ENCODE measurements at regions not wholly inside any gene's neighbourhood (a gene's known extent, or its start where the extent isn't known, plus 50 kb on each side); places are given as distances from the start of the nearest gene placed in this dataset.

GRCh38 chr10:84603971-84604370 is 275.6 kb downstream of the CCSER2 start:
- TF ChIP-seq, protein P1, sequence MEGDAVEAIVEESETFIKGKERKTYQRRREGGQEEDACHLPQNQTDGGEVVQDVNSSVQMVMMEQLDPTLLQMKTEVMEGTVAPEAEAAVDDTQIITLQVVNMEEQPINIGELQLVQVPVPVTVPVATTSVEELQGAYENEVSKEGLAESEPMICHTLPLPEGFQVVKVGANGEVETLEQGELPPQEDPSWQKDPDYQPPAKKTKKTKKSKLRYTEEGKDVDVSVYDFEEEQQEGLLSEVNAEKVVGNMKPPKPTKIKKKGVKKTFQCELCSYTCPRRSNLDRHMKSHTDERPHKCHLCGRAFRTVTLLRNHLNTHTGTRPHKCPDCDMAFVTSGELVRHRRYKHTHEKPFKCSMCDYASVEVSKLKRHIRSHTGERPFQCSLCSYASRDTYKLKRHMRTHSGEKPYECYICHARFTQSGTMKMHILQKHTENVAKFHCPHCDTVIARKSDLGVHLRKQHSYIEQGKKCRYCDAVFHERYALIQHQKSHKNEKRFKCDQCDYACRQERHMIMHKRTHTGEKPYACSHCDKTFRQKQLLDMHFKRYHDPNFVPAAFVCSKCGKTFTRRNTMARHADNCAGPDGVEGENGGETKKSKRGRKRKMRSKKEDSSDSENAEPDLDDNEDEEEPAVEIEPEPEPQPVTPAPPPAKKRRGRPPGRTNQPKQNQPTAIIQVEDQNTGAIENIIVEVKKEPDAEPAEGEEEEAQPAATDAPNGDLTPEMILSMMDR (IDR thresholded peaks at IDR 0.05) = no peak
- TF ChIP-seq POLR2A (IDR thresholded peaks at IDR 0.05) = no peak
